HEK293 (cell line): ENCODE measurements at regions not wholly inside any gene's neighbourhood (a gene's known extent, or its start where the extent isn't known, plus 50 kb on each side); places are given as distances from the start of the nearest gene placed in this dataset.

ENCODE experiments used
- CTCF ChIA-PET: fragments of 350-600 bp; formaldehyde crosslinking; extraction: SDS; loops from one replicate; lab custom pipeline; 2021; ENCODE audit warnings: antibody characterized with exemption; lab: Yijun Ruan, JAX
- POLR2A ChIA-PET: fragments of 300-600 bp; formaldehyde crosslinking; extraction: SDS; loops from one replicate; lab custom pipeline; 2020; ENCODE audit warnings: antibody characterized with exemption, inconsistent platforms; lab: Yijun Ruan, JAX
- H3K27ac ChIP-seq: fragments of 200-500 bp; sonication (Bioruptor generic); 2 replicates; pipeline ENCODE4 v1.5.1; 2014; ENCODE audit warnings: low read depth, low read length, control low read depth, inconsistent platforms; ENCODE audit errors: extremely low read depth
- H3K36me3 ChIP-seq, 2 experiments: fragments of 200-500 bp in 1 of 2; sonication (Bioruptor generic) in 1 of 2; 1 replicate in 1 of 2; 2 replicates in 1 of 2; pipeline ENCODE4 v1.5.1; 2014 to 2017; ENCODE audit warnings: inconsistent platforms in 2 of 2, low read length in 2 of 2; ENCODE audit not compliant: control insufficient read depth in 2 of 2, insufficient read depth in 1 of 2
- H3K4me1 ChIP-seq: fragments of 200-500 bp; sonication (Bioruptor generic); 2 replicates; pipeline ENCODE4 v1.5.1; 2014; ENCODE audit warnings: mild to moderate bottlenecking, low read length, inconsistent platforms; ENCODE audit not compliant: control insufficient read depth, insufficient read depth
- H3K4me3 ChIP-seq: 2 replicates; pipeline ENCODE4 v1.5.1; 2011; ENCODE audit warnings: low read depth, mild to moderate bottlenecking, control low read depth, low read length, moderate library complexity
- H3K9me3 ChIP-seq: fragments of 200-500 bp; sonication (Bioruptor generic); 2 replicates; pipeline ENCODE4 v1.5.1; 2014; ENCODE audit warnings: low read depth, low read length, inconsistent platforms; ENCODE audit not compliant: control insufficient read depth, insufficient read depth
- BCL11B ChIP-seq: fragments of 450-650 bp; formaldehyde crosslinking; IDR thresholded peaks from 2 replicates; pipeline ENCODE4 v1.5.1; 2016; ENCODE audit warnings: low read depth, missing biosample characterization, missing genetic modification characterization
- GFI1B ChIP-seq: fragments of 450-650 bp; formaldehyde crosslinking; IDR thresholded peaks from 2 replicates; pipeline ENCODE4 v1.5.1; 2016; ENCODE audit warnings: missing biosample characterization, missing genetic modification characterization
- KLF9 ChIP-seq: fragments of 450-650 bp; formaldehyde crosslinking; IDR thresholded peaks from 2 replicates; pipeline ENCODE4 v1.5.1; 2016; ENCODE audit warnings: missing biosample characterization, missing genetic modification characterization, low read depth
- SALL2 ChIP-seq: fragments of 450-650 bp; formaldehyde crosslinking; IDR thresholded peaks from 2 replicates; pipeline ENCODE4 v1.5.0; 2017; ENCODE audit warnings: missing biosample characterization, mild to moderate bottlenecking, missing genetic modification characterization, borderline replicate concordance
- SETDB1 ChIP-seq: IDR thresholded peaks from one replicate; pipeline ENCODE4 v1.6.1; 2017; ENCODE audit warnings: mild to moderate bottlenecking, low read length, moderate library complexity, mixed read lengths; ENCODE audit not compliant: insufficient read length
- TRIM28 ChIP-seq: IDR thresholded peaks from 2 replicates; pipeline ENCODE4 v1.6.1; 2011; ENCODE audit warnings: low read length, control low read depth, borderline replicate concordance
- WT1 ChIP-seq: fragments of 450-650 bp; formaldehyde crosslinking; IDR thresholded peaks from 2 replicates; pipeline ENCODE4 v1.5.1; 2016; ENCODE audit warnings: missing biosample characterization, missing genetic modification characterization
- ZBTB1 ChIP-seq: fragments of 450-650 bp; formaldehyde crosslinking; IDR thresholded peaks from 2 replicates; pipeline ENCODE4 v1.5.1; 2016; ENCODE audit warnings: missing biosample characterization, missing genetic modification characterization
- ZFHX2 ChIP-seq: fragments of 450-650 bp; formaldehyde crosslinking; conservative IDR thresholded peaks from 2 replicates; pipeline ENCODE4 v1.5.1; 2016; ENCODE audit warnings: missing biosample characterization, missing genetic modification characterization
- ZFP41 ChIP-seq: fragments of 450-650 bp; formaldehyde crosslinking; IDR thresholded peaks from 2 replicates; pipeline ENCODE4 v1.5.1; 2016; ENCODE audit warnings: missing biosample characterization, missing genetic modification characterization, borderline replicate concordance
- ZNF121 ChIP-seq: fragments of 450-650 bp; formaldehyde crosslinking; IDR thresholded peaks from 2 replicates; pipeline ENCODE4 v1.5.1; 2016; ENCODE audit warnings: missing biosample characterization, missing genetic modification characterization
- ZNF138 ChIP-seq: fragments of 450-650 bp; formaldehyde crosslinking; IDR thresholded peaks from 2 replicates; pipeline ENCODE4 v1.5.1; 2016; ENCODE audit warnings: missing biosample characterization, missing genetic modification characterization, borderline replicate concordance
- ZNF146 ChIP-seq: fragments of 450-650 bp; formaldehyde crosslinking; IDR thresholded peaks from 2 replicates; pipeline ENCODE4 v1.5.1; 2016; ENCODE audit warnings: missing biosample characterization, missing genetic modification characterization
- ZNF211 ChIP-seq: fragments of 450-650 bp; formaldehyde crosslinking; IDR thresholded peaks from 2 replicates; pipeline ENCODE4 v1.5.1; 2016; ENCODE audit warnings: low read depth, missing biosample characterization, missing genetic modification characterization
- ZNF24 ChIP-seq: fragments of 450-650 bp; formaldehyde crosslinking; IDR thresholded peaks from 2 replicates; pipeline ENCODE4 v1.5.1; 2016; ENCODE audit warnings: missing biosample characterization, missing genetic modification characterization
- ZNF391 ChIP-seq: fragments of 450-650 bp; formaldehyde crosslinking; IDR thresholded peaks from 2 replicates; pipeline ENCODE4 v1.5.1; 2016; ENCODE audit warnings: low read depth, missing biosample characterization, missing genetic modification characterization, borderline replicate concordance
- ZNF404 ChIP-seq: fragments of 450-650 bp; formaldehyde crosslinking; IDR thresholded peaks from 2 replicates; pipeline ENCODE4 v1.5.1; 2017; ENCODE audit warnings: missing biosample characterization, missing genetic modification characterization
- ZNF501 ChIP-seq: fragments of 450-650 bp; formaldehyde crosslinking; IDR thresholded peaks from 2 replicates; pipeline ENCODE4 v1.5.1; 2016; ENCODE audit warnings: missing biosample characterization, missing genetic modification characterization
- ZNF514 ChIP-seq: fragments of 450-650 bp; formaldehyde crosslinking; IDR thresholded peaks from 2 replicates; pipeline ENCODE4 v1.5.1; 2016; ENCODE audit warnings: missing biosample characterization, missing genetic modification characterization
- ZNF645 ChIP-seq: fragments of 450-650 bp; formaldehyde crosslinking; IDR thresholded peaks from 2 replicates; pipeline ENCODE4; 2016; ENCODE audit warnings: missing biosample characterization, missing genetic modification characterization
- ZNF701 ChIP-seq: fragments of 450-650 bp; formaldehyde crosslinking; IDR thresholded peaks from 2 replicates; pipeline ENCODE4 v1.5.1; 2016; ENCODE audit warnings: missing biosample characterization, missing genetic modification characterization
- ZNF785 ChIP-seq: fragments of 450-650 bp; formaldehyde crosslinking; IDR thresholded peaks from 2 replicates; pipeline ENCODE4 v1.5.1; 2016; ENCODE audit warnings: missing biosample characterization, missing genetic modification characterization
- ZNF837 ChIP-seq: fragments of 450-650 bp; formaldehyde crosslinking; IDR thresholded peaks from 2 replicates; pipeline ENCODE4 v1.5.1; 2016; ENCODE audit warnings: missing biosample characterization, missing genetic modification characterization
- TF ChIP-seq, protein P1 (sequence below): fragments of 450-650 bp; formaldehyde crosslinking; IDR thresholded peaks from 2 replicates; pipeline ENCODE4 v1.5.1; 2017; ENCODE audit warnings: missing biosample characterization, missing genetic modification characterization
- TF ChIP-seq, protein P2 (sequence below): fragments of 450-650 bp; formaldehyde crosslinking; IDR thresholded peaks from 2 replicates; pipeline ENCODE4 v1.5.1; 2016; ENCODE audit warnings: missing biosample characterization, missing genetic modification characterization
- TF ChIP-seq, protein P3 (sequence below): fragments of 450-650 bp; formaldehyde crosslinking; IDR thresholded peaks from 2 replicates; pipeline ENCODE4 v1.5.1; 2016; ENCODE audit warnings: missing biosample characterization, missing genetic modification characterization

GRCh38 chr16:64206862-64207261 lies 915.0 kb downstream of the CDH11 start:
- H3K36me3 ChIP-seq, result no peaks in the 10 kb centered on the region
- no peak overlapping the region for H3K27ac ChIP-seq
- ChIA-PET CTCF (no interaction called here), POLR2A (no interaction called here)
- no peaks in the 10 kb centered on the region for H3K4me1 ChIP-seq
- no peaks in the 10 kb centered on the region for H3K9me3 ChIP-seq
- H3K4me3 ChIP-seq, result no peak overlapping the region
- TF ChIP-seq ZFHX2 (tag by site-specific recombination), result no peak
- no peak for TF ChIP-seq TRIM28
- TF ChIP-seq ZBTB1 (tag by site-specific recombination), result no peak
- no peak for TF ChIP-seq SALL2 (tag by site-specific recombination)

- TF ChIP-seq ZNF404 (tag by site-specific recombination) (no peak), ZNF514 (tag by site-specific recombination) (no peak), ZNF785 (tag by site-specific recombination) (no peak), ZNF138 (tag by site-specific recombination) (no peak), ZNF501 (tag by site-specific recombination) (no peak), ZNF645 (tag by site-specific recombination) (no peak), BCL11B (tag by site-specific recombination) (no peak), ZNF24 (tag by site-specific recombination) (no peak)
- TF ChIP-seq, protein P1, sequence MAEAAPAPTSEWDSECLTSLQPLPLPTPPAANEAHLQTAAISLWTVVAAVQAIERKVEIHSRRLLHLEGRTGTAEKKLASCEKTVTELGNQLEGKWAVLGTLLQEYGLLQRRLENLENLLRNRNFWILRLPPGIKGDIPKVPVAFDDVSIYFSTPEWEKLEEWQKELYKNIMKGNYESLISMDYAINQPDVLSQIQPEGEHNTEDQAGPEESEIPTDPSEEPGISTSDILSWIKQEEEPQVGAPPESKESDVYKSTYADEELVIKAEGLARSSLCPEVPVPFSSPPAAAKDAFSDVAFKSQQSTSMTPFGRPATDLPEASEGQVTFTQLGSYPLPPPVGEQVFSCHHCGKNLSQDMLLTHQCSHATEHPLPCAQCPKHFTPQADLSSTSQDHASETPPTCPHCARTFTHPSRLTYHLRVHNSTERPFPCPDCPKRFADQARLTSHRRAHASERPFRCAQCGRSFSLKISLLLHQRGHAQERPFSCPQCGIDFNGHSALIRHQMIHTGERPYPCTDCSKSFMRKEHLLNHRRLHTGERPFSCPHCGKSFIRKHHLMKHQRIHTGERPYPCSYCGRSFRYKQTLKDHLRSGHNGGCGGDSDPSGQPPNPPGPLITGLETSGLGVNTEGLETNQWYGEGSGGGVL (tag by site-specific recombination), result no peak
- TF ChIP-seq, all 188 proteins: peak for 0
- Histone ChIP-seq H3K36me3 (no peaks in the 10 kb centered on the region), H3K27ac (no peak overlapping the region), H3K4me3 (no peak overlapping the region), H3K9me3 (no peaks in the 10 kb centered on the region), H3K4me1 (no peaks in the 10 kb centered on the region)
- ChIA-PET CTCF (no interaction called here), POLR2A (no interaction called here)
These were observed 918.7 kb downstream of the CDH11 start for GRCh38 chr16:64203126-64203525.

GRCh38 chr16:64202571-64202970 lies 919.3 kb downstream of the CDH11 start:
- POLR2A ChIA-PET, result no interaction called here
- H3K36me3 ChIP-seq, result no peaks in the 10 kb centered on the region
- no peaks in the 10 kb centered on the region for H3K9me3 ChIP-seq
- CTCF ChIA-PET, result no interaction called here
- no peak overlapping the region for H3K4me3 ChIP-seq
- H3K4me1 ChIP-seq, result no peaks in the 10 kb centered on the region
- no peak overlapping the region for H3K27ac ChIP-seq
- TF ChIP-seq, protein P2, sequence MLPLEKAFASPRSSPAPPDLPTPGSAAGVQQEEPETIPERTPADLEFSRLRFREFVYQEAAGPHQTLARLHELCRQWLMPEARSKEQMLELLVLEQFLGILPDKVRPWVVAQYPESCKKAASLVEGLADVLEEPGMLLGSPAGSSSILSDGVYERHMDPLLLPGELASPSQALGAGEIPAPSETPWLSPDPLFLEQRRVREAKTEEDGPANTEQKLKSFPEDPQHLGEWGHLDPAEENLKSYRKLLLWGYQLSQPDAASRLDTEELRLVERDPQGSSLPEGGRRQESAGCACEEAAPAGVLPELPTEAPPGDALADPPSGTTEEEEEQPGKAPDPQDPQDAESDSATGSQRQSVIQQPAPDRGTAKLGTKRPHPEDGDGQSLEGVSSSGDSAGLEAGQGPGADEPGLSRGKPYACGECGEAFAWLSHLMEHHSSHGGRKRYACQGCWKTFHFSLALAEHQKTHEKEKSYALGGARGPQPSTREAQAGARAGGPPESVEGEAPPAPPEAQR (tag by site-specific recombination), result no peak
- TF ChIP-seq, protein P3, sequence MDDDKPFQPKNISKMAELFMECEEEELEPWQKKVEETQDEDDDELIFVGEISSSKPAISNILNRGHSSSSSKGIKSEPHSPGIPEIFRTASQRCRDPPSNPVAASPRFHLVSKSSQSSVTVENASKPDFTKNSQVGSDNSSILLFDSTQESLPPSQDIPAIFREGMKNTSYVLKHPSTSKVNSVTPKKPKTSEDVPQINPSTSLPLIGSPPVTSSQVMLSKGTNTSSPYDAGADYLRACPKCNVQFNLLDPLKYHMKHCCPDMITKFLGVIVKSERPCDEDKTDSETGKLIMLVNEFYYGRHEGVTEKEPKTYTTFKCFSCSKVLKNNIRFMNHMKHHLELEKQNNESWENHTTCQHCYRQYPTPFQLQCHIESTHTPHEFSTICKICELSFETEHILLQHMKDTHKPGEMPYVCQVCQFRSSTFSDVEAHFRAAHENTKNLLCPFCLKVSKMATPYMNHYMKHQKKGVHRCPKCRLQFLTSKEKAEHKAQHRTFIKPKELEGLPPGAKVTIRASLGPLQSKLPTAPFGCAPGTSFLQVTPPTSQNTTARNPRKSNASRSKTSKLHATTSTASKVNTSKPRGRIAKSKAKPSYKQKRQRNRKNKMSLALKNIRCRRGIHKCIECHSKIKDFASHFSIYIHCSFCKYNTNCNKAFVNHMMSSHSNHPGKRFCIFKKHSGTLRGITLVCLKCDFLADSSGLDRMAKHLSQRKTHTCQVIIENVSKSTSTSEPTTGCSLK, result no peak
- no peak for TF ChIP-seq ZBTB1 (tag by site-specific recombination)
- no peak for TF ChIP-seq ZNF645 (tag by site-specific recombination)
- TF ChIP-seq SETDB1, result no peak
- no peak for TF ChIP-seq ZNF211 (tag by site-specific recombination)
- no peak for TF ChIP-seq ZNF146 (tag by site-specific recombination)
- no peak for TF ChIP-seq GFI1B
- TF ChIP-seq ZFP41, result no peak
- no peak for TF ChIP-seq KLF9
- TF ChIP-seq ZNF837 (tag by site-specific recombination), result no peak
- no peak for TF ChIP-seq ZNF391 (tag by site-specific recombination)
- TF ChIP-seq ZNF121 (tag by site-specific recombination), result no peak
- no peak for TF ChIP-seq ZNF701 (tag by site-specific recombination)
- TF ChIP-seq WT1, result no peak
- no peak for TF ChIP-seq ZFHX2 (tag by site-specific recombination)
